Lower lobe of right lung (tissue), 2 donors: ENCODE measurements at regions not wholly inside any gene's neighbourhood (a gene's known extent, or its start where the extent isn't known, plus 50 kb on each side); places are given as distances from the start of the nearest gene placed in this dataset.
A peak's percentile ranks its signal among the peaks of the same experiment; 100 is the strongest.

Experiments
- ATAC-seq, 2 donors: fragments of 200-7000 bp; cut with Tn5 transposase; one replicate each; pipeline ENCODE4 v1.9.1; 2020 to 2022; ENCODE audit warnings: mild to moderate bottlenecking in 2 of 2, moderate library complexity in 2 of 2
- DNase-seq: peaks from one replicate; pipeline ENCODE4 v3.0.0-alpha.2; 2020
- H3K27ac ChIP-seq: fragments of 200-600 bp; one replicate; pipeline ENCODE4 v1.8.0; 2022
- H3K27me3 ChIP-seq: fragments of 200-600 bp; one replicate; pipeline ENCODE4 v1.8.0; 2022; ENCODE audit warnings: low read depth
- H3K36me3 ChIP-seq: fragments of 200-600 bp; one replicate; pipeline ENCODE4 v1.8.0; 2022; ENCODE audit warnings: mild to moderate bottlenecking
- H3K4me1 ChIP-seq: fragments of 200-600 bp; one replicate; pipeline ENCODE4 v1.8.0; 2022
- H3K4me3 ChIP-seq: fragments of 200-600 bp; one replicate; pipeline ENCODE4 v1.8.0; 2022; ENCODE audit warnings: mild to moderate bottlenecking
- H3K9me3 ChIP-seq: fragments of 200-600 bp; one replicate; pipeline ENCODE4 v1.8.0; 2022
- CTCF ChIP-seq: fragments of 200-600 bp; IDR thresholded peaks from one replicate; pipeline ENCODE4 v1.8.0; 2022; ENCODE audit warnings: antibody characterized with exemption, mild to moderate bottlenecking
- intact Hi-C: fragments of 100-400 bp; cut with DNase I; formaldehyde crosslinking; loops from one replicate; pipeline ENCODE4 v1.11.0; 2022
- donor health status: DM: no; HTN: yes; CAD: no; lungs with severe emphysema.

DNA sequence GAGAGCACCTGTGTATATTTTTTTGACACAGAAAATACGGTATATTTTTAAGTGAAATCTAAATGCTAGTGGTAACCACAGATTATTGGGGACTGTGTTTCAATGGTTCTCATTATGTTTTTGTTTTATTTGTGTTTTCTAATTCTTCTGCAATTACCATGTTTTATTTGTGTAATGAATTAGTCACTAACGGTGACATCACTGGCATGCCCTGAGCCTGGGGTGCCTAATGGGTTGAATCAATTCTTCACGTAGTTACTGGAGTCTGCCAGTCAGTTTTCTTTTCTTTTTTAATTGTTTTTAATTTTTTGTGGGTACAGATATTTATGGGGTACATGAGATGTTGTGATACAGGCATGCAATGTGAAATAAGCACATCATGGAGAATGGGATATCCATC lies 168.8 kb downstream of the RELL1 start:
- H3K9me3 ChIP-seq = peaks cover 19% of the 10 kb centered on the region
- H3K36me3 ChIP-seq = no peaks in the 10 kb centered on the region
- ATAC-seq (no peak), DNase-seq (no peak)
- H3K4me3 ChIP-seq = no peak overlapping the region
- H3K27me3 ChIP-seq = no peaks in the 10 kb centered on the region
- no peak for TF ChIP-seq CTCF
- H3K27ac ChIP-seq = no peak overlapping the region
- no peaks in the 10 kb centered on the region for H3K4me1 ChIP-seq
- intact Hi-C loops = no loop called here

- no peaks in the 10 kb centered on the region for H3K36me3 ChIP-seq
- DNase-seq (no peak), ATAC-seq (no peak)
- TF ChIP-seq CTCF = no peak
- no peaks in the 10 kb centered on the region for H3K4me1 ChIP-seq
- H3K27me3 ChIP-seq = no peaks in the 10 kb centered on the region
- H3K4me3 ChIP-seq = no peak overlapping the region
- H3K27ac ChIP-seq = no peak overlapping the region
- H3K9me3 ChIP-seq = peaks cover 19% of the 10 kb centered on the region
- intact Hi-C loops = no loop called here
These were observed 170.0 kb downstream of the RELL1 start for GRCh38 chr4:37516057-37516775.

GRCh38 chr4:37510626-37511025 lies 175.6 kb downstream of the RELL1 start:
- Histone ChIP-seq H3K27ac (no peak overlapping the region), H3K4me1 (no peaks in the 10 kb centered on the region), H3K9me3 (peaks cover 11% of the 10 kb centered on the region), H3K4me3 (no peak overlapping the region), H3K36me3 (no peaks in the 10 kb centered on the region), H3K27me3 (no peaks in the 10 kb centered on the region)
- intact Hi-C loops = no loop called here
- DNase-seq (no peak), ATAC-seq (peak in 1 of 2 donors; percentile 16)
- no peak for TF ChIP-seq CTCF

GRCh38 chr4:37503261-37503660 lies 182.9 kb downstream of the RELL1 start:
- Histone ChIP-seq H3K27me3 (no peaks in the 10 kb centered on the region), H3K4me3 (no peak overlapping the region), H3K36me3 (no peaks in the 10 kb centered on the region), H3K27ac (no peak overlapping the region), H3K4me1 (no peaks in the 10 kb centered on the region), H3K9me3 (no peaks in the 10 kb centered on the region)
- ATAC-seq (peak in 1 of 2 donors; percentile 11), DNase-seq (no peak)
- intact Hi-C loops = no loop called here
- no peak for TF ChIP-seq CTCF

GRCh38 chr4:37502070-37502469 lies 184.1 kb downstream of the RELL1 start:
- DNase-seq (peak; percentile 50), ATAC-seq (no peak)
- intact Hi-C loops = no loop called here
- no peak overlapping the region for H3K4me3 ChIP-seq
- peaks cover 3% of the 10 kb centered on the region for H3K9me3 ChIP-seq
- H3K27me3 ChIP-seq = no peaks in the 10 kb centered on the region
- no peaks in the 10 kb centered on the region for H3K4me1 ChIP-seq
- no peak overlapping the region for H3K27ac ChIP-seq
- no peaks in the 10 kb centered on the region for H3K36me3 ChIP-seq
- no peak for TF ChIP-seq CTCF
